Stomach (tissue), 4 donors: ENCODE measurements at regions not wholly inside any gene's neighbourhood (a gene's known extent, or its start where the extent isn't known, plus 50 kb on each side); places are given as distances from the start of the nearest gene placed in this dataset.

Source experiments
- EP300 ChIP-seq: sonication (generic); formaldehyde crosslinking; IDR thresholded peaks from one replicate; pipeline ENCODE4 v1.6.1; 2017; ENCODE audit warnings: antibody characterized with exemption
- POLR2A ChIP-seq, 4 donors: fragments of 450-650 bp; IDR thresholded peaks; one replicate each; pipeline ENCODE4 v1.6.1; 2016; ENCODE audit warnings: antibody characterized with exemption in 4 of 4, control low read depth in 2 of 4, mild to moderate bottlenecking in 1 of 4, moderate library complexity in 1 of 4
- TF ChIP-seq, protein P1 (sequence below), 7 experiments: fragments of 450-650 bp in 4 of 7; fragments of 200-600 bp in 3 of 7; sonication (generic) in 3 of 7; IDR thresholded peaks; one replicate each; pipeline ENCODE4 v1.5.1; 2016 to 2019; ENCODE audit warnings: antibody characterized with exemption in 7 of 7, control low read depth in 2 of 7, mild to moderate bottlenecking in 1 of 7

- TF ChIP-seq, protein P1, sequence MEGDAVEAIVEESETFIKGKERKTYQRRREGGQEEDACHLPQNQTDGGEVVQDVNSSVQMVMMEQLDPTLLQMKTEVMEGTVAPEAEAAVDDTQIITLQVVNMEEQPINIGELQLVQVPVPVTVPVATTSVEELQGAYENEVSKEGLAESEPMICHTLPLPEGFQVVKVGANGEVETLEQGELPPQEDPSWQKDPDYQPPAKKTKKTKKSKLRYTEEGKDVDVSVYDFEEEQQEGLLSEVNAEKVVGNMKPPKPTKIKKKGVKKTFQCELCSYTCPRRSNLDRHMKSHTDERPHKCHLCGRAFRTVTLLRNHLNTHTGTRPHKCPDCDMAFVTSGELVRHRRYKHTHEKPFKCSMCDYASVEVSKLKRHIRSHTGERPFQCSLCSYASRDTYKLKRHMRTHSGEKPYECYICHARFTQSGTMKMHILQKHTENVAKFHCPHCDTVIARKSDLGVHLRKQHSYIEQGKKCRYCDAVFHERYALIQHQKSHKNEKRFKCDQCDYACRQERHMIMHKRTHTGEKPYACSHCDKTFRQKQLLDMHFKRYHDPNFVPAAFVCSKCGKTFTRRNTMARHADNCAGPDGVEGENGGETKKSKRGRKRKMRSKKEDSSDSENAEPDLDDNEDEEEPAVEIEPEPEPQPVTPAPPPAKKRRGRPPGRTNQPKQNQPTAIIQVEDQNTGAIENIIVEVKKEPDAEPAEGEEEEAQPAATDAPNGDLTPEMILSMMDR (IDR thresholded peaks at IDR 0.05): no peak
- TF ChIP-seq EP300: no peak
- TF ChIP-seq POLR2A (IDR thresholded peaks at IDR 0.05): no peak
These were observed 299.0 kb upstream of the FOXG1 start for GRCh38 chr14:28467611-28468010.
